GM13976 (cell line): ENCODE measurements at regions not wholly inside any gene's neighbourhood (a gene's known extent, or its start where the extent isn't known, plus 50 kb on each side); places are given as distances from the start of the nearest gene placed in this dataset.

ENCODE experiments used
- DNase-seq: peaks from one replicate; pipeline ENCODE4 v3.0.0; 2012; ENCODE audit warnings: low spot score
- CTCF ChIP-seq: IDR thresholded peaks from 2 replicates; pipeline ENCODE4 v1.5.1; 2012; ENCODE audit warnings: borderline replicate concordance, mild to moderate bottlenecking; ENCODE audit not compliant: insufficient read depth; ENCODE audit errors: extremely low read depth, missing control alignments, control extremely low read depth
- in situ Hi-C: fragments of 300-500 bp; cut with MboI; formaldehyde crosslinking; loops from one replicate; pipeline ENCODE4 v1.12.0; 2022; ENCODE audit warnings: low sequenced_read_pairs, mixed read lengths, inconsistent platforms; ENCODE audit not compliant: unreplicated experiment

GRCh38 chr2:18787726-18788125, 198.4 kb upstream of the NT5C1B start:
- in situ Hi-C loops, result no loop called here
- no peak for DNase-seq
- TF ChIP-seq CTCF, result no peak

GRCh38 chr2:18784245-18784644, 194.9 kb upstream of the NT5C1B start:
- in situ Hi-C loops, result no loop called here
- no peak for TF ChIP-seq CTCF
- DNase-seq, result no peak

- in situ Hi-C loops, result no loop called here
- TF ChIP-seq CTCF, result no peak
- no peak for DNase-seq
Measured at GRCh38 chr2:18781541-18782280, 192.3 kb upstream of the NT5C1B start.

- in situ Hi-C loops, result no loop called here
- TF ChIP-seq CTCF, result no peak
- no peak for DNase-seq
Measured at GRCh38 chr2:18777250-18777812, 188.0 kb upstream of the NT5C1B start.

- no peak for TF ChIP-seq CTCF
- in situ Hi-C loops, result loop anchor here (25.0 kb wide), 2 partner anchors 591 to 1091 kb away; partner anchors contain the start of gene OSR1
- no peak for DNase-seq
Measured at GRCh38 chr2:18771212-18771611, 181.8 kb upstream of the NT5C1B start.

- TF ChIP-seq CTCF, result no peak
- no peak for DNase-seq
- in situ Hi-C loops, result loop anchor here (25.0 kb wide), 2 partner anchors 599 to 1099 kb away; partner anchors contain the start of gene OSR1
Measured at GRCh38 chr2:18763338-18763737, 174.0 kb upstream of the NT5C1B start.

GRCh38 chr2:18762667-18763066, 173.3 kb upstream of the NT5C1B start:
- DNase-seq, result no peak
- in situ Hi-C loops, result loop anchor here (25.0 kb wide), 2 partner anchors 600 to 1100 kb away; partner anchors contain the start of gene OSR1

More at GRCh38 chr2:18762667-18763066, 173.3 kb upstream of the NT5C1B start:
- no peak for TF ChIP-seq CTCF
